Kidney (tissue), 13 donors: ENCODE measurements at regions not wholly inside any gene's neighbourhood (a gene's known extent, or its start where the extent isn't known, plus 50 kb on each side); places are given as distances from the start of the nearest gene placed in this dataset.
A peak's percentile ranks its signal among the peaks of the same experiment; 100 is the strongest.

ENCODE experiments used
- DNase-seq, 5 donors: peaks; one replicate each; pipeline ENCODE4 v3.0.0-alpha.2; 2013 to 2020
- FAIRE-seq: peaks from 2 replicates; lab custom pipeline; 2012; peaks lifted over from hg19 to GRCh38; lab: Jason Lieb, UNC
- H3K27ac ChIP-seq, 2 donors: one replicate each; pipeline ENCODE4 v1.7.0; 2013; ENCODE audit warnings: low read depth in 2 of 2, low read length in 2 of 2, inconsistent platforms in 1 of 2
- H3K27me3 ChIP-seq: one replicate; pipeline ENCODE4 v1.7.1; 2013; ENCODE audit warnings: low read length, inconsistent platforms; ENCODE audit not compliant: control insufficient read depth, insufficient read depth
- H3K36me3 ChIP-seq, 3 donors: one replicate each; pipeline versions ENCODE4 v1.7.0 to v1.7.1; 2013; ENCODE audit warnings: low read length in 3 of 3, control low read depth in 1 of 3, inconsistent platforms in 1 of 3; ENCODE audit not compliant: insufficient read depth in 3 of 3, control insufficient read depth in 2 of 3
- H3K4me1 ChIP-seq, 3 donors: one replicate each; pipeline versions ENCODE4 v1.7.0 to v1.7.1; 2013; ENCODE audit warnings: low read length in 3 of 3, inconsistent platforms in 1 of 3, low read depth in 1 of 3; ENCODE audit not compliant: control insufficient read depth in 2 of 3, insufficient read depth in 2 of 3
- H3K4me3 ChIP-seq, 3 donors: one replicate each; pipeline versions ENCODE4 v1.7.0 to v1.8.1; 2013; ENCODE audit warnings: low read length in 3 of 3, control low read depth in 1 of 3, inconsistent platforms in 1 of 3
- H3K9ac ChIP-seq, 3 donors: one replicate each; pipeline versions ENCODE4 v1.7.0 to v1.7.1; 2013; ENCODE audit warnings: low read length in 3 of 3, control low read depth in 1 of 3, inconsistent platforms in 1 of 3
- H3K9me3 ChIP-seq, 3 donors: one replicate each; pipeline versions ENCODE4 v1.7.0 to v1.7.1; 2013; ENCODE audit warnings: low read length in 3 of 3, control low read depth in 1 of 3, inconsistent platforms in 1 of 3; ENCODE audit not compliant: control insufficient read depth in 2 of 3, insufficient read depth in 1 of 3
- CTCF ChIP-seq: IDR thresholded peaks from 3 replicates; pipeline ENCODE4 v1.5.1; 2012; ENCODE audit warnings: mild to moderate bottlenecking, moderate library complexity, borderline replicate concordance; ENCODE audit not compliant: insufficient read depth; ENCODE audit errors: extremely low read depth
- intact Hi-C: fragments of 100-400 bp; cut with DNase I; formaldehyde crosslinking; loops from one replicate; pipeline ENCODE4 v1.11.1; 2022
- donor health status: control.
- donor health status: control.
- donor health status: control.
- donor health status: control.
- donor health status: control.
- donor health status: DM: yes; HTN: yes; CAD: no.
- donor health status: Normal renal cell carcinoma (clear cell type).

- no peak overlapping the region for H3K4me3 ChIP-seq
Observed at GRCh38 chr6:40799296-40800140, 212.4 kb upstream of the LRFN2 start.

GRCh38 chr6:40798069-40798770 is 211.1 kb upstream of the LRFN2 start:
- no peaks in the 10 kb centered on the region for H3K36me3 ChIP-seq
- DNase-seq = no peak
- no peak for TF ChIP-seq CTCF
- H3K4me1 ChIP-seq = no peaks in the 10 kb centered on the region
- no peak for FAIRE-seq
- H3K27ac ChIP-seq = no peak overlapping the region
- no peak overlapping the region for H3K9ac ChIP-seq
- H3K9me3 ChIP-seq = no peaks in the 10 kb centered on the region
- H3K27me3 ChIP-seq = no peaks in the 10 kb centered on the region
- intact Hi-C loops = no loop called here
- H3K4me3 ChIP-seq = no peak overlapping the region

More at GRCh38 chr6:40799296-40800140, 212.4 kb upstream of the LRFN2 start:
- intact Hi-C loops = no loop called here
- H3K9me3 ChIP-seq = no peaks in the 10 kb centered on the region
- H3K4me1 ChIP-seq = no peaks in the 10 kb centered on the region
- no peak for DNase-seq
- no peaks in the 10 kb centered on the region for H3K36me3 ChIP-seq
- no peak for FAIRE-seq
- no peak overlapping the region for H3K9ac ChIP-seq
- TF ChIP-seq CTCF = no peak
- H3K27me3 ChIP-seq = no peaks in the 10 kb centered on the region
- H3K27ac ChIP-seq = no peak overlapping the region

- TF ChIP-seq CTCF = no peak
- intact Hi-C loops = no loop called here
- Histone ChIP-seq H3K9me3 (no peaks in the 10 kb centered on the region), H3K9ac (no peak overlapping the region), H3K36me3 (no peaks in the 10 kb centered on the region), H3K4me1 (no peaks in the 10 kb centered on the region), H3K27ac (no peak overlapping the region), H3K4me3 (no peak overlapping the region), H3K27me3 (no peaks in the 10 kb centered on the region)
- DNase-seq (peak in 1 of 5 donors; percentile 38), FAIRE-seq (no peak)
Observed at GRCh38 chr6:40796260-40797221, 209.4 kb upstream of the LRFN2 start.
